PC-9 (cell line): ENCODE measurements at regions not wholly inside any gene's neighbourhood (a gene's known extent, or its start where the extent isn't known, plus 50 kb on each side); places are given as distances from the start of the nearest gene placed in this dataset.
"Not testable (repeated sequence)": the region's sequence is repeated elsewhere in the genome, so short reads cannot be mapped to it uniquely, and the experiment has no call there.

Source experiments
- BruUV-seq: library from RNA; stranded (reverse); fragments of 400-500 nt; replicated peaks from 2 replicates; lab custom pipeline; 2021; lab: Mats Ljungman, UMichigan
- CTCF ChIA-PET: fragments of 300-600 bp; sonication (Branson Sonifier 250); formaldehyde crosslinking; loops from one replicate; lab custom pipeline; 2022; ENCODE audit warnings: antibody characterized with exemption; lab: Charles Lee
- POLR2A ChIA-PET: fragments of 300-600 bp; sonication (Branson Sonifier 250); formaldehyde crosslinking; loops from one replicate; lab custom pipeline; 2022; ENCODE audit warnings: antibody characterized with exemption; ENCODE audit not compliant: unreplicated experiment; lab: Charles Lee
- DNase-seq, 2 experiments: peaks; one replicate each; pipeline versions ENCODE4 v3.0.0 to v3.0.0-alpha.2; 2015 to 2022; ENCODE audit warnings: mixed read lengths in 1 of 2
- H2AFZ ChIP-seq: fragments of 200-600 bp; sonication (generic); 2 replicates; pipeline ENCODE4 v1.8.1; 2017; ENCODE audit warnings: antibody characterized with exemption
- H3F3A ChIP-seq: fragments of 200-600 bp; sonication (generic); 2 replicates; pipeline ENCODE4 v1.8.1; 2017; ENCODE audit warnings: antibody characterized with exemption, mild to moderate bottlenecking, low read depth; ENCODE audit not compliant: insufficient read depth
- H3K27ac ChIP-seq: fragments of 200-600 bp; sonication (generic); 2 replicates; pipeline ENCODE4 v1.6.1; 2016; ENCODE audit warnings: mixed run types
- H3K27me3 ChIP-seq: fragments of 200-600 bp; sonication (generic); 2 replicates; pipeline ENCODE4 v1.6.1; 2016; ENCODE audit warnings: low read depth, mixed run types; ENCODE audit not compliant: insufficient read depth
- H3K36me3 ChIP-seq: fragments of 200-600 bp; sonication (generic); 2 replicates; pipeline ENCODE4 v1.6.1; 2016; ENCODE audit warnings: low read depth, mixed run types
- H3K4me1 ChIP-seq: fragments of 200-600 bp; sonication (generic); replicated peaks from 2 replicates; pipeline ENCODE4 v1.6.1; 2016; ENCODE audit warnings: mixed run types; ENCODE audit not compliant: insufficient read depth
- H3K4me2 ChIP-seq: fragments of 200-600 bp; sonication (generic); 2 replicates; pipeline ENCODE4 v1.6.1; 2017; ENCODE audit warnings: mixed run types
- H3K4me3 ChIP-seq: fragments of 200-600 bp; sonication (generic); 2 replicates; pipeline ENCODE4 v1.6.1; 2016; ENCODE audit warnings: mixed run types
- H3K79me2 ChIP-seq: fragments of 200-600 bp; sonication (generic); 2 replicates; pipeline ENCODE4 v1.6.1; 2017; ENCODE audit warnings: low read depth, mixed run types
- H3K9me2 ChIP-seq: fragments of 200-600 bp; sonication (generic); 2 replicates; pipeline ENCODE4 v1.8.1; 2017; ENCODE audit warnings: mild to moderate bottlenecking; ENCODE audit not compliant: insufficient read depth
- H3K9me3 ChIP-seq: fragments of 200-600 bp; sonication (generic); 2 replicates; pipeline ENCODE4 v1.8.1; 2016; ENCODE audit warnings: low read depth; ENCODE audit not compliant: insufficient read depth
- H4K20me1 ChIP-seq: fragments of 200-600 bp; sonication (generic); 2 replicates; pipeline ENCODE4 v1.8.1; 2017; ENCODE audit not compliant: insufficient read depth
- CTCF ChIP-seq: fragments of 200-600 bp; sonication (generic); conservative IDR thresholded peaks from 2 replicates; pipeline ENCODE4 v1.6.1; 2017; ENCODE audit warnings: mixed run types, antibody characterized with exemption, mild to moderate bottlenecking, moderate library complexity
- EZH2 ChIP-seq: fragments of 200-600 bp; sonication (generic); IDR thresholded peaks from 2 replicates; pipeline ENCODE4 v1.8.0; 2017; ENCODE audit warnings: antibody characterized with exemption, low read depth
- intact Hi-C: fragments of 100-400 bp; cut with micrococcal nuclease; formaldehyde crosslinking; loops from one replicate; pipeline ENCODE4 v1.10.0; 2022; ENCODE audit not compliant: unreplicated experiment

GRCh38 chr3:191740712-191741111 is 279.7 kb downstream of the PYDC2 start:
- H3K36me3 ChIP-seq = no peaks in the 10 kb centered on the region
- H4K20me1 ChIP-seq = no peaks in the 10 kb centered on the region
- no peaks in the 10 kb centered on the region for H3K9me2 ChIP-seq
- H3K4me1 ChIP-seq = no peaks in the 10 kb centered on the region
- H3K4me2 ChIP-seq = no peak overlapping the region
- BruUV-seq = no TSS peak
- intact Hi-C loops = no loop called here
- TF ChIP-seq EZH2 (no peak), CTCF (no peak)
- ChIA-PET CTCF (no interaction called here), POLR2A (no interaction called here)
- no peaks in the 10 kb centered on the region for H3K79me2 ChIP-seq
- no peak overlapping the region for H3K27ac ChIP-seq
- no peaks in the 10 kb centered on the region for H3F3A ChIP-seq
- no peaks in the 10 kb centered on the region for H3K9me3 ChIP-seq
- DNase-seq = no peak
- H3K27me3 ChIP-seq = no peaks in the 10 kb centered on the region
- H3K4me3 ChIP-seq = no peak overlapping the region
- H2AFZ ChIP-seq = no peak overlapping the region

- H3K9me3 ChIP-seq, H3F3A ChIP-seq, H3K4me2 ChIP-seq, H3K27ac ChIP-seq, POLR2A ChIA-PET, H3K79me2 ChIP-seq, H2AFZ ChIP-seq, CTCF ChIA-PET, H3K27me3 ChIP-seq, BruUV-seq, intact Hi-C loops, H3K9me2 ChIP-seq, H3K4me3 ChIP-seq, H3K36me3 ChIP-seq, DNase-seq, H4K20me1 ChIP-seq, H3K4me1 ChIP-seq: not testable (repeated sequence)
Measured at GRCh38 chr3:191741847-191742350, 280.9 kb downstream of the PYDC2 start.

- Histone ChIP-seq H2AFZ (peak overlapping the region; percentile 48; the same call in 1 of the 2 replicates), H3K36me3 (no peaks in the 10 kb centered on the region), H3K27ac (no peak overlapping the region), H3K4me2 (no peak overlapping the region), H4K20me1 (no peaks in the 10 kb centered on the region), H3K9me3 (no peaks in the 10 kb centered on the region), H3K79me2 (no peaks in the 10 kb centered on the region), H3K4me1 (no peaks in the 10 kb centered on the region), H3K9me2 (no peaks in the 10 kb centered on the region), H3F3A (no peaks in the 10 kb centered on the region), H3K27me3 (no peaks in the 10 kb centered on the region), H3K4me3 (no peak overlapping the region)
- no peak for TF ChIP-seq EZH2
- TF ChIP-seq CTCF = no peak
- CTCF ChIA-PET = no interaction called here
- DNase-seq = no peak
- BruUV-seq = no TSS peak
- POLR2A ChIA-PET = no interaction called here
- intact Hi-C loops = no loop called here
Measured at GRCh38 chr3:191743283-191743682, 282.3 kb downstream of the PYDC2 start.

GRCh38 chr3:191750618-191751017 is 289.7 kb downstream of the PYDC2 start:
- no peaks in the 10 kb centered on the region for H3K79me2 ChIP-seq
- H3K4me3 ChIP-seq = no peak overlapping the region
- H3K9me3 ChIP-seq = no peaks in the 10 kb centered on the region
- no peak overlapping the region for H3K27ac ChIP-seq
- ChIA-PET POLR2A (no interaction called here), CTCF (no interaction called here)
- 0 out of 2 replicates have a peak, but pooled peaks cover 3% of the 10 kb centered on the region for H3K9me2 ChIP-seq
- H3K4me1 ChIP-seq = no peaks in the 10 kb centered on the region
- no TSS peak for BruUV-seq
- no peak for DNase-seq
- no peaks in the 10 kb centered on the region for H4K20me1 ChIP-seq
- H3K27me3 ChIP-seq = no peaks in the 10 kb centered on the region
- H3K4me2 ChIP-seq = no peak overlapping the region
- no peaks in the 10 kb centered on the region for H3K36me3 ChIP-seq
- H3F3A ChIP-seq = no peaks in the 10 kb centered on the region
- TF ChIP-seq EZH2 = no peak
- TF ChIP-seq CTCF = no peak
- no peak overlapping the region for H2AFZ ChIP-seq
- intact Hi-C loops = no loop called here
